ENCODE measurements at regions not wholly inside any gene's neighbourhood (a gene's known extent, or its start where the extent isn't known, plus 50 kb on each side); places are given as distances from the start of the nearest gene placed in this dataset.

DNA sequence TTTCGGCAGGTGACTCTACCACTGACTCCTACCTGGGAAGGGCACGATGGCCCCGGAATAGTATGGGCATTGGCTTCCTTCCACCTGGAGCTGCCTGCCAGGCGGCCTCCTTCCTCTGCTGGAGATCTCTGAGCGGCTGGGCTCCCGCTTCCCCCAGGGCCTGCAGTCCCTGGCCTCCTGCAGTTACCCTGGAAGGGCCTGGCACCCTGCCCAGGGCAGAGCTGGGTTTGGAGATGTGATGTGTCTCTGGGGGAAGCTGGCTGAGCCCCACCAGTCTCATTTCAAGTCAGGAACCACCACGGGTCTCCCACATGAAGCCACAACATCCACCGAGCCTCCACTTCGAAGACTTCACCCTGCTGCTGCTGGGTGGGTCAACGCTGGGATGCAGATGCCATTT lies 97.9 kb downstream of the IRF8 start:
- no TSS peak for BruUV-seq (replicated peaks)
- Histone ChIP-seq H3K4me3 (ENCODE audit: low read depth in 2 of 2, low read length in 2 of 2) (no peak overlapping the region), H3K9me3 (ENCODE audit: control insufficient read depth, insufficient read depth, low read depth, low read length) (no peaks in the 10 kb centered on the region), H3K4me1 (ENCODE audit: control insufficient read depth, insufficient read depth, low read length) (no peaks in the 10 kb centered on the region), H3K36me3 (ENCODE audit: control insufficient read depth, insufficient read depth, low read length) (no peaks in the 10 kb centered on the region), H3K27me3 (ENCODE audit: control insufficient read depth, insufficient read depth, low read length) (no peaks in the 10 kb centered on the region; the same call in 1 of the 2 replicates), H3K27ac (ENCODE audit: low read length) (no peak overlapping the region)
- DNase-seq (ENCODE audit: low read depth, low spot score) (no peak), ATAC-seq (no peak)
- intact Hi-C loops (cut with micrococcal nuclease; ENCODE audit: unreplicated experiment): no loop called here
- TF ChIP-seq, protein P1, sequence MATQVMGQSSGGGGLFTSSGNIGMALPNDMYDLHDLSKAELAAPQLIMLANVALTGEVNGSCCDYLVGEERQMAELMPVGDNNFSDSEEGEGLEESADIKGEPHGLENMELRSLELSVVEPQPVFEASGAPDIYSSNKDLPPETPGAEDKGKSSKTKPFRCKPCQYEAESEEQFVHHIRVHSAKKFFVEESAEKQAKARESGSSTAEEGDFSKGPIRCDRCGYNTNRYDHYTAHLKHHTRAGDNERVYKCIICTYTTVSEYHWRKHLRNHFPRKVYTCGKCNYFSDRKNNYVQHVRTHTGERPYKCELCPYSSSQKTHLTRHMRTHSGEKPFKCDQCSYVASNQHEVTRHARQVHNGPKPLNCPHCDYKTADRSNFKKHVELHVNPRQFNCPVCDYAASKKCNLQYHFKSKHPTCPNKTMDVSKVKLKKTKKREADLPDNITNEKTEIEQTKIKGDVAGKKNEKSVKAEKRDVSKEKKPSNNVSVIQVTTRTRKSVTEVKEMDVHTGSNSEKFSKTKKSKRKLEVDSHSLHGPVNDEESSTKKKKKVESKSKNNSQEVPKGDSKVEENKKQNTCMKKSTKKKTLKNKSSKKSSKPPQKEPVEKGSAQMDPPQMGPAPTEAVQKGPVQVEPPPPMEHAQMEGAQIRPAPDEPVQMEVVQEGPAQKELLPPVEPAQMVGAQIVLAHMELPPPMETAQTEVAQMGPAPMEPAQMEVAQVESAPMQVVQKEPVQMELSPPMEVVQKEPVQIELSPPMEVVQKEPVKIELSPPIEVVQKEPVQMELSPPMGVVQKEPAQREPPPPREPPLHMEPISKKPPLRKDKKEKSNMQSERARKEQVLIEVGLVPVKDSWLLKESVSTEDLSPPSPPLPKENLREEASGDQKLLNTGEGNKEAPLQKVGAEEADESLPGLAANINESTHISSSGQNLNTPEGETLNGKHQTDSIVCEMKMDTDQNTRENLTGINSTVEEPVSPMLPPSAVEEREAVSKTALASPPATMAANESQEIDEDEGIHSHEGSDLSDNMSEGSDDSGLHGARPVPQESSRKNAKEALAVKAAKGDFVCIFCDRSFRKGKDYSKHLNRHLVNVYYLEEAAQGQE (IDR thresholded peaks at IDR 0.05; ENCODE audit: insufficient read depth in 1 of 2, low read depth in 2 of 2, low read length in 1 of 2): no peak
- no peak for TF ChIP-seq POLR2AphosphoS5 (IDR thresholded peaks at IDR 0.05; ENCODE audit: low read depth, low read length)
- TF ChIP-seq, protein P2, sequence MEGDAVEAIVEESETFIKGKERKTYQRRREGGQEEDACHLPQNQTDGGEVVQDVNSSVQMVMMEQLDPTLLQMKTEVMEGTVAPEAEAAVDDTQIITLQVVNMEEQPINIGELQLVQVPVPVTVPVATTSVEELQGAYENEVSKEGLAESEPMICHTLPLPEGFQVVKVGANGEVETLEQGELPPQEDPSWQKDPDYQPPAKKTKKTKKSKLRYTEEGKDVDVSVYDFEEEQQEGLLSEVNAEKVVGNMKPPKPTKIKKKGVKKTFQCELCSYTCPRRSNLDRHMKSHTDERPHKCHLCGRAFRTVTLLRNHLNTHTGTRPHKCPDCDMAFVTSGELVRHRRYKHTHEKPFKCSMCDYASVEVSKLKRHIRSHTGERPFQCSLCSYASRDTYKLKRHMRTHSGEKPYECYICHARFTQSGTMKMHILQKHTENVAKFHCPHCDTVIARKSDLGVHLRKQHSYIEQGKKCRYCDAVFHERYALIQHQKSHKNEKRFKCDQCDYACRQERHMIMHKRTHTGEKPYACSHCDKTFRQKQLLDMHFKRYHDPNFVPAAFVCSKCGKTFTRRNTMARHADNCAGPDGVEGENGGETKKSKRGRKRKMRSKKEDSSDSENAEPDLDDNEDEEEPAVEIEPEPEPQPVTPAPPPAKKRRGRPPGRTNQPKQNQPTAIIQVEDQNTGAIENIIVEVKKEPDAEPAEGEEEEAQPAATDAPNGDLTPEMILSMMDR (IDR thresholded peaks at IDR 0.05): no peak
- ChIA-PET CTCF (no interaction called here), POLR2A (no interaction called here)
- in situ Hi-C loops (cut with HindIII; ENCODE audit: low pct_unique_long_range_greater_than_20kb, low sequenced_read_pairs): no loop called here

DNA sequence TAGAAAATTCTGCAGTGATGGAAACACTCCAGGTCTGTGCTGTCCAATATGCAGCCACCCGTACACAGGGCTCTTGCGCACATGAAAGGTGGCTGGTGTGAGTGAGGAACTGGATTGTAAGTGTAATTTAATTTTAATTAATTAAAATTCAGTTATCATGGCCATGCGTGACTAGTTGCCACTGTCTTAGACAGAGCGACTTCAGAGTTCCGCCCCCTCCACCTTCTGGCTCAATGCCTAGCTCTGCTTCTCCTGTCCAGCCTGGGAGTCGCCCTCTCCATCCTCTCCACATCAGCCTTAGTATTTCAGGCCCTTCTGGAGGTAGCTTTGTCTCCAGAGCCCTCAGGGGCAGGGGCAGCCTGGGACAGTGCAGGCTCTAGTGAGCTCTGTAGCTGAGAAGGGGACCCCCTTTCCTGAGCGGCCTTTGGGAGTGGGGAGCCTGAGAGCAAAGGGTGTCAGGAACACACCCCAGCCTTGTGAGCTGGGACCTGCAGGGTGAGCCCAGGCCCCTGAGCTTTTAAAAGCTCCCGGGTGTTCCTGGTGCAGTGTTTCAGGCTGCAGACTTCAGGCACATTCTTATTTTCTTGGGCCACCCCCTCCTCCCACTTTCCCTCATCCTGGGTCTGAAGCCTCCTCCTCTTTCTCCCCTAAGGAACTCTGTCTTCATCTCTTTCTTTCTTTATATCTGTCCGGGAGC lies 99.4 kb downstream of the IRF8 start:
- no peaks in the 10 kb centered on the region for H3K4me1 ChIP-seq (ENCODE audit: control insufficient read depth, insufficient read depth, low read length)
- ChIA-PET POLR2A (interaction anchor here (0.6 kb wide), 1 partner anchor 211 kb away, joined by 6 read pairs; no protein-coding TSS in a partner anchor), CTCF (interaction anchor here (0.6 kb wide), 1 partner anchor 437 kb away, joined by 3 read pairs; no protein-coding TSS in a partner anchor)
- no peak overlapping the region for H3K27ac ChIP-seq (ENCODE audit: low read length)
- no peaks in the 10 kb centered on the region for H3K9me3 ChIP-seq (ENCODE audit: control insufficient read depth, insufficient read depth, low read depth, low read length)
- H3K36me3 ChIP-seq (ENCODE audit: control insufficient read depth, insufficient read depth, low read length): no peaks in the 10 kb centered on the region
- in situ Hi-C loops (cut with HindIII; ENCODE audit: low pct_unique_long_range_greater_than_20kb, low sequenced_read_pairs) (no loop called here), intact Hi-C loops (cut with micrococcal nuclease; ENCODE audit: unreplicated experiment) (no loop called here)
- no peak for ATAC-seq
- TF ChIP-seq, protein P1 (IDR thresholded peaks at IDR 0.05; ENCODE audit: insufficient read depth in 1 of 2, low read depth in 2 of 2, low read length in 1 of 2): no peak
- TF ChIP-seq, protein P2 (IDR thresholded peaks at IDR 0.05): no peak
- TF ChIP-seq SIN3A (IDR thresholded peaks at IDR 0.05; ENCODE audit: borderline replicate concordance, insufficient read depth, low read depth, low read length): no peak
- no peak for TF ChIP-seq POLR2AphosphoS5 (IDR thresholded peaks at IDR 0.05; ENCODE audit: low read depth, low read length)
- no peak for TF ChIP-seq TCF7L2 (IDR thresholded peaks at IDR 0.05; ENCODE audit: low read depth, low read length)
- no peak for DNase-seq (ENCODE audit: low read depth, low spot score)
- no peaks in the 10 kb centered on the region; the same call in 1 of the 2 replicates for H3K27me3 ChIP-seq (ENCODE audit: control insufficient read depth, insufficient read depth, low read length)
- no peak overlapping the region for H3K4me3 ChIP-seq (ENCODE audit: low read depth in 2 of 2, low read length in 2 of 2)
- BruUV-seq (replicated peaks): no TSS peak

Measured in Panc1 (cell line).